ENCODE measurements at regions not wholly inside any gene's neighbourhood (a gene's known extent, or its start where the extent isn't known, plus 50 kb on each side); places are given as distances from the start of the nearest gene placed in this dataset.

DNA sequence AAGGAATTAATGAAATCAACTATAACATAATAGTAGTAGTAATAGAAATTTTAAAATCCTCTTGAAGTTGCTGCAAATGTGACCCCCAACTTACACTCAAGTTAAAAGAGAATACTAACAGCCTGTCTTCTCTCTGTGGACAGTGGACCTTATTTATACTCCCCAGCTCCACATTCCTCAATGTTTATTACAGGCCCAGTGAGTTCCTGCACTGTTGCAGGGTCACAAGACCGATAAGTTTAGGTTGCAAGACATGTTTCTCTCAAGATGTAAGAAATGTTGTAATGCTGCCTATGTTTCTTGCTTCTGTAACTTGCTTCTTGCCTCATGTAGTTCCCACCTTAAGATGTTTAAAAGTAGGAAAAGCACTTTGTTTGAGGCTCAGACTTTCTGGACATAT is 888.1 kb downstream of the PDCD6IP start:
- no peak for DNase-seq (ENCODE audit: low read depth)
- TF ChIP-seq, protein P1, sequence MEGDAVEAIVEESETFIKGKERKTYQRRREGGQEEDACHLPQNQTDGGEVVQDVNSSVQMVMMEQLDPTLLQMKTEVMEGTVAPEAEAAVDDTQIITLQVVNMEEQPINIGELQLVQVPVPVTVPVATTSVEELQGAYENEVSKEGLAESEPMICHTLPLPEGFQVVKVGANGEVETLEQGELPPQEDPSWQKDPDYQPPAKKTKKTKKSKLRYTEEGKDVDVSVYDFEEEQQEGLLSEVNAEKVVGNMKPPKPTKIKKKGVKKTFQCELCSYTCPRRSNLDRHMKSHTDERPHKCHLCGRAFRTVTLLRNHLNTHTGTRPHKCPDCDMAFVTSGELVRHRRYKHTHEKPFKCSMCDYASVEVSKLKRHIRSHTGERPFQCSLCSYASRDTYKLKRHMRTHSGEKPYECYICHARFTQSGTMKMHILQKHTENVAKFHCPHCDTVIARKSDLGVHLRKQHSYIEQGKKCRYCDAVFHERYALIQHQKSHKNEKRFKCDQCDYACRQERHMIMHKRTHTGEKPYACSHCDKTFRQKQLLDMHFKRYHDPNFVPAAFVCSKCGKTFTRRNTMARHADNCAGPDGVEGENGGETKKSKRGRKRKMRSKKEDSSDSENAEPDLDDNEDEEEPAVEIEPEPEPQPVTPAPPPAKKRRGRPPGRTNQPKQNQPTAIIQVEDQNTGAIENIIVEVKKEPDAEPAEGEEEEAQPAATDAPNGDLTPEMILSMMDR (IDR thresholded peaks at IDR 0.05; ENCODE audit: insufficient read depth, low read length) = no peak
- no peak overlapping the region for H3K4me3 ChIP-seq (ENCODE audit: low read depth, low read length)

DNA sequence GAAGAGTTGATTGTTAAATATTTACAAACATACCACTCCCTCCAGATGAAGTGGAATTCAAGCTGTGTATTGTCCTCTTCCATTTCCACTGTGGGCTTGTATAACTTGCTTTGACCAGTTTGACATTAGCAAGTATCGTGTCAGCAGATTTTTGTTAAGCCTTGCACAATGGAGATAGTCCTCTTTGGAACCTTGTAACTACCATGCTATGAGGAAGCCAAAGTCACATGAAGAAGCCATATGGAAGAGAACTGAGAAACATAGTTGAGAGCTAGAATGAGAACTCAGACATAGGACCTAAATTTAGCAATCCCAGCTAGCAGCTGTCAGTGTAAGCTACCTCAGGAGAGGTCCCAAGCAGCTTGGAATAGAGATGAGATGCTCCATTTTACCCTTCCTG is 889.2 kb downstream of the PDCD6IP start:
- TF ChIP-seq, protein P1 (IDR thresholded peaks at IDR 0.05; ENCODE audit: insufficient read depth, low read length) = no peak
- no peak for DNase-seq (ENCODE audit: low read depth)

DNA sequence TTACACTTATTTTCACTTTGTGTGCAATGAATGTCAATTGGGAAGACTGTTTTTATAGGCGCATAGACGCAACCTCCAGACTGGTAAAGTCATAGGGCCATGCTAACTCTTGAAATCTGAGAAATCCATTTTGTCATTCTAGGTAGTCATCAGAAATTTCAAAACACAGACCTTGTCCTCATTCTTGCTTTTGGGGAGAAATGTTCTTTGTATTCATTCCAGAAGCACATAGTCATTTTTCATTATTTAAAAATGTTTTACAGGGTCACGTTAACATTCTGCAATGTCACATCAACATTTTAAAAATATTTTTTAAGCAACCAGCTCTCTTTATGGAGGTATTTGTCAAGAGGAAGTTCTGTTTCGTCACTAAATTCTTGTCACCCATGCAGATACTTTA is 898.4 kb downstream of the PDCD6IP start:
- DNase-seq (ENCODE audit: low read depth) = no peak
- no peak overlapping the region for H3K4me3 ChIP-seq (ENCODE audit: low read depth, low read length)
- TF ChIP-seq, protein P1 (IDR thresholded peaks at IDR 0.05; ENCODE audit: insufficient read depth, low read length) = no peak

More for the DNA sequence above, 889.2 kb downstream of the PDCD6IP start:
- no peak overlapping the region for H3K4me3 ChIP-seq (ENCODE audit: low read depth, low read length)

- TF ChIP-seq, protein P1 (IDR thresholded peaks at IDR 0.05; ENCODE audit: insufficient read depth, low read length) = no peak
- DNase-seq (ENCODE audit: low read depth) = no peak
- H3K4me3 ChIP-seq (ENCODE audit: low read depth, low read length) = no peak overlapping the region
Measured at GRCh38 chr3:34703053-34703452, 904.6 kb downstream of the PDCD6IP start.

GRCh38 chr3:34724916-34725499 is 914.3 kb upstream of the ARPP21 start:
- H3K4me3 ChIP-seq (ENCODE audit: low read depth, low read length) = no peak overlapping the region
- no peak for DNase-seq (ENCODE audit: low read depth)
- TF ChIP-seq, protein P1 (IDR thresholded peaks at IDR 0.05; ENCODE audit: insufficient read depth, low read length) = no peak

GRCh38 chr3:34725774-34726173 is 913.6 kb upstream of the ARPP21 start:
- DNase-seq (ENCODE audit: low read depth) = no peak
- H3K4me3 ChIP-seq (ENCODE audit: low read depth, low read length) = no peak overlapping the region
- TF ChIP-seq, protein P1 (IDR thresholded peaks at IDR 0.05; ENCODE audit: insufficient read depth, low read length) = no peak

- DNase-seq (ENCODE audit: low read depth) = no peak
- no peak overlapping the region for H3K4me3 ChIP-seq (ENCODE audit: low read depth, low read length)
- TF ChIP-seq, protein P1 (IDR thresholded peaks at IDR 0.05; ENCODE audit: insufficient read depth, low read length) = no peak
Measured at GRCh38 chr3:34727700-34728099, 911.6 kb upstream of the ARPP21 start.
